COR-L47 (cell line): ENCODE measurements at regions not wholly inside any gene's neighbourhood (a gene's known extent, or its start where the extent isn't known, plus 50 kb on each side); places are given as distances from the start of the nearest gene placed in this dataset.

Source experiments
- DNase-seq: peaks from one replicate; lab custom pipeline; 2025; lab: John Stamatoyannopoulos, UW

- DNase-seq, result peak; percentile 46
Observed at GRCh38 chr3:104750581-104750980, 616.1 kb upstream of the ALCAM start.

- DNase-seq, result no peak
Observed at GRCh38 chr3:104755791-104756190, 610.9 kb upstream of the ALCAM start.

GRCh38 chr3:104763007-104763406 is 603.7 kb upstream of the ALCAM start:
- no peak for DNase-seq

GRCh38 chr3:104764496-104764895 is 602.2 kb upstream of the ALCAM start:
- DNase-seq, result no peak

- no peak for DNase-seq
Observed at GRCh38 chr3:104768886-104769285, 597.8 kb upstream of the ALCAM start.

GRCh38 chr3:104779324-104779723 is 587.4 kb upstream of the ALCAM start:
- DNase-seq, result no peak

- DNase-seq, result no peak
Observed at GRCh38 chr3:104781112-104781511, 585.6 kb upstream of the ALCAM start.

GRCh38 chr3:104785947-104786346 is 580.8 kb upstream of the ALCAM start:
- no peak for DNase-seq

GRCh38 chr3:104787306-104787705 is 579.4 kb upstream of the ALCAM start:
- DNase-seq, result no peak

- no peak for DNase-seq
Observed at GRCh38 chr3:104788807-104789206, 577.9 kb upstream of the ALCAM start.

GRCh38 chr3:104791331-104791730 is 575.4 kb upstream of the ALCAM start:
- no peak for DNase-seq

- no peak for DNase-seq
Observed at GRCh38 chr3:104796556-104796955, 570.2 kb upstream of the ALCAM start.

GRCh38 chr3:104805042-104805441 is 561.7 kb upstream of the ALCAM start:
- DNase-seq, result peak; percentile 94

GRCh38 chr3:104805508-104805907 is 561.2 kb upstream of the ALCAM start:
- peak; percentile 70 for DNase-seq

- no peak for DNase-seq
Observed at GRCh38 chr3:104810896-104811295, 555.8 kb upstream of the ALCAM start.

GRCh38 chr3:104816008-104816407 is 550.7 kb upstream of the ALCAM start:
- no peak for DNase-seq

- no peak for DNase-seq
Observed at GRCh38 chr3:104816716-104817115, 550.0 kb upstream of the ALCAM start.

- DNase-seq, result no peak
Observed at GRCh38 chr3:104819333-104819732, 547.4 kb upstream of the ALCAM start.

- no peak for DNase-seq
Observed at GRCh38 chr3:104820959-104821358, 545.8 kb upstream of the ALCAM start.

GRCh38 chr3:104825116-104825515 is 541.6 kb upstream of the ALCAM start:
- peak; percentile 77 for DNase-seq

- DNase-seq, result no peak
Observed at GRCh38 chr3:104831071-104831470, 535.6 kb upstream of the ALCAM start.

- no peak for DNase-seq
Observed at GRCh38 chr3:104832530-104832929, 534.2 kb upstream of the ALCAM start.

GRCh38 chr3:104835376-104835775 is 531.3 kb upstream of the ALCAM start:
- DNase-seq, result no peak

- DNase-seq, result no peak
Observed at GRCh38 chr3:104846270-104846669, 520.4 kb upstream of the ALCAM start.

- no peak for DNase-seq
Observed at GRCh38 chr3:104849070-104849469, 517.6 kb upstream of the ALCAM start.
